ENCODE measurements at regions not wholly inside any gene's neighbourhood (a gene's known extent, or its start where the extent isn't known, plus 50 kb on each side); places are given as distances from the start of the nearest gene placed in this dataset.

GRCh38 chr19:31505596-31505910 is 156.3 kb upstream of the TSHZ3 start:
- no peaks in the 10 kb centered on the region for H3K4me1 ChIP-seq
- POLR2A ChIA-PET = no interaction called here
- peaks cover 16% of the 10 kb centered on the region; the same call in 2 of the 3 replicates for H3K9me3 ChIP-seq
- FAIRE-seq = no peak
- CTCF ChIA-PET = no interaction called here
- WGBS (ENCODE audit: missing lambda C conversion rate) = 11% methylated on average over 6 of the region's 6 CpGs
- TF ChIP-seq MAZ (IDR thresholded peaks at IDR 0.05; ENCODE audit: borderline replicate concordance, low read depth, low read length) (no peak), FOSB (CRISPR knock-in tag; IDR thresholded peaks at IDR 0.05) (no peak), FOXS1 (CRISPR knock-in tag; IDR thresholded peaks at IDR 0.05) (no peak), ZC3H11A (IDR thresholded peaks at IDR 0.05) (no peak), RNF2 (IDR thresholded peaks at IDR 0.05; ENCODE audit: borderline replicate concordance, low read depth) (no peak), RARB (CRISPR knock-in tag; IDR thresholded peaks at IDR 0.05) (no peak), MAFK (IDR thresholded peaks at IDR 0.05; ENCODE audit: partially characterized antibody) (no peak), KDM1A (IDR thresholded peaks at IDR 0.05; ENCODE audit: low read depth) (no peak), ATOH8 (CRISPR knock-in tag; IDR thresholded peaks at IDR 0.05; ENCODE audit: low read depth) (no peak), EHMT2 (IDR thresholded peaks at IDR 0.05; ENCODE audit: low read depth) (no peak), EP300 (IDR thresholded peaks at IDR 0.05) (no peak)
- H3K4me3 ChIP-seq = no peak overlapping the region
- H3K27ac ChIP-seq = no peak overlapping the region
- H3K4me2 ChIP-seq = no peak overlapping the region
- no peak for DNase-seq (ENCODE audit: low read depth in 1 of 2, low spot score in 1 of 2)
- ATAC-seq = no peak

- ChIA-PET CTCF (no interaction called here), POLR2A (no interaction called here)
- TF ChIP-seq NR3C1 (IDR thresholded peaks at IDR 0.05) (no peak), MAZ (IDR thresholded peaks at IDR 0.05; ENCODE audit: borderline replicate concordance, low read depth, low read length) (no peak)
- Histone ChIP-seq H3K4me1 (no peaks in the 10 kb centered on the region), H3K4me3 (no peak overlapping the region), H3K4me2 (no peak overlapping the region), H3K9me3 (peaks cover 16% of the 10 kb centered on the region; the same call in 2 of the 3 replicates), H3K27ac (no peak overlapping the region)
- FAIRE-seq (no peak), ATAC-seq (no peak), DNase-seq (ENCODE audit: low read depth in 1 of 2, low spot score in 1 of 2) (no peak)
- WGBS (ENCODE audit: missing lambda C conversion rate) = 8% methylated on average over 8 of the region's 8 CpGs
These were observed 156.9 kb upstream of the TSHZ3 start for GRCh38 chr19:31506102-31506501.

GRCh38 chr19:31510635-31511034 is 161.4 kb upstream of the TSHZ3 start:
- Histone ChIP-seq H3K9me3 (peaks cover 9% of the 10 kb centered on the region; the same call in 2 of the 3 replicates), H3K4me3 (no peak overlapping the region), H3K4me1 (no peaks in the 10 kb centered on the region), H3K27ac (no peak overlapping the region), H3K4me2 (no peak overlapping the region)
- DNase-seq (ENCODE audit: low read depth in 1 of 2, low spot score in 1 of 2) (no peak), FAIRE-seq (no peak), ATAC-seq (no peak)
- WGBS (ENCODE audit: missing lambda C conversion rate) = 28% methylated on average over 10 of the region's 10 CpGs
- ChIA-PET POLR2A (no interaction called here), CTCF (interaction anchor here (1.0 to 1.2 kb wide), 2 partner anchors 25 to 40 kb away, joined by 3 read pairs; no protein-coding TSS in a partner anchor)
- TF ChIP-seq, protein P1, sequence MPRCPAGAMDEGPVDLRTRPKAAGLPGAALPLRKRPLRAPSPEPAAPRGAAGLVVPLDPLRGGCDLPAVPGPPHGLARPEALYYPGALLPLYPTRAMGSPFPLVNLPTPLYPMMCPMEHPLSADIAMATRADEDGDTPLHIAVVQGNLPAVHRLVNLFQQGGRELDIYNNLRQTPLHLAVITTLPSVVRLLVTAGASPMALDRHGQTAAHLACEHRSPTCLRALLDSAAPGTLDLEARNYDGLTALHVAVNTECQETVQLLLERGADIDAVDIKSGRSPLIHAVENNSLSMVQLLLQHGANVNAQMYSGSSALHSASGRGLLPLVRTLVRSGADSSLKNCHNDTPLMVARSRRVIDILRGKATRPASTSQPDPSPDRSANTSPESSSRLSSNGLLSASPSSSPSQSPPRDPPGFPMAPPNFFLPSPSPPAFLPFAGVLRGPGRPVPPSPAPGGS (IDR thresholded peaks at IDR 0.05) = no peak
- TF ChIP-seq, protein P2, sequence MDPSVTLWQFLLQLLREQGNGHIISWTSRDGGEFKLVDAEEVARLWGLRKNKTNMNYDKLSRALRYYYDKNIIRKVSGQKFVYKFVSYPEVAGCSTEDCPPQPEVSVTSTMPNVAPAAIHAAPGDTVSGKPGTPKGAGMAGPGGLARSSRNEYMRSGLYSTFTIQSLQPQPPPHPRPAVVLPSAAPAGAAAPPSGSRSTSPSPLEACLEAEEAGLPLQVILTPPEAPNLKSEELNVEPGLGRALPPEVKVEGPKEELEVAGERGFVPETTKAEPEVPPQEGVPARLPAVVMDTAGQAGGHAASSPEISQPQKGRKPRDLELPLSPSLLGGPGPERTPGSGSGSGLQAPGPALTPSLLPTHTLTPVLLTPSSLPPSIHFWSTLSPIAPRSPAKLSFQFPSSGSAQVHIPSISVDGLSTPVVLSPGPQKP (IDR thresholded peaks at IDR 0.05; ENCODE audit: low read depth, low read length) = no peak
- TF ChIP-seq MAZ (IDR thresholded peaks at IDR 0.05; ENCODE audit: borderline replicate concordance, low read depth, low read length) = no peak
- TF ChIP-seq EP300 (IDR thresholded peaks at IDR 0.05) = no peak
- TF ChIP-seq RAD21 (conservative IDR thresholded peaks at IDR 0.05 in 1 of 2, IDR thresholded peaks at IDR 0.05 in 1 of 2) = no peak
- no peak for TF ChIP-seq POLR2AphosphoS2 (conservative IDR thresholded peaks at IDR 0.05; ENCODE audit: low read length)
- TF ChIP-seq HOXB13 (CRISPR knock-in tag; IDR thresholded peaks at IDR 0.05; ENCODE audit: low read depth) = no peak
- TF ChIP-seq MAFK (IDR thresholded peaks at IDR 0.05; ENCODE audit: partially characterized antibody) = no peak
- no peak for TF ChIP-seq EHMT2 (IDR thresholded peaks at IDR 0.05; ENCODE audit: low read depth)
- no peak for TF ChIP-seq TFCP2L1 (CRISPR knock-in tag; IDR thresholded peaks at IDR 0.05)
- TF ChIP-seq HMGXB4 (CRISPR knock-in tag; IDR thresholded peaks at IDR 0.05; ENCODE audit: borderline replicate concordance) = no peak
- no peak for TF ChIP-seq NPAS2 (CRISPR knock-in tag; IDR thresholded peaks at IDR 0.05; ENCODE audit: borderline replicate concordance)
- TF ChIP-seq RARB (CRISPR knock-in tag; IDR thresholded peaks at IDR 0.05) = no peak
- no peak for TF ChIP-seq NR3C1 (IDR thresholded peaks at IDR 0.05)

Data from A549 (cell line).